ENCODE measurements at regions not wholly inside any gene's neighbourhood (a gene's known extent, or its start where the extent isn't known, plus 50 kb on each side); places are given as distances from the start of the nearest gene placed in this dataset.

- H3K27me3 ChIP-seq: peaks cover 12 to 65% (median 30%) of the 10 kb centered on the region in 9 donors
- H3K36me3 ChIP-seq: no peaks in the 10 kb centered on the region
- H3K9me3 ChIP-seq: no peaks in the 10 kb centered on the region
- no peak overlapping the region for H3K4me3 ChIP-seq
- 70 to 75% (median 73%) methylated on average over 24 to 26 of the region's 26 CpGs for WGBS, 4 donors
- no peak for TF ChIP-seq POLR2A (IDR thresholded peaks at IDR 0.05)
- TF ChIP-seq, protein P1, sequence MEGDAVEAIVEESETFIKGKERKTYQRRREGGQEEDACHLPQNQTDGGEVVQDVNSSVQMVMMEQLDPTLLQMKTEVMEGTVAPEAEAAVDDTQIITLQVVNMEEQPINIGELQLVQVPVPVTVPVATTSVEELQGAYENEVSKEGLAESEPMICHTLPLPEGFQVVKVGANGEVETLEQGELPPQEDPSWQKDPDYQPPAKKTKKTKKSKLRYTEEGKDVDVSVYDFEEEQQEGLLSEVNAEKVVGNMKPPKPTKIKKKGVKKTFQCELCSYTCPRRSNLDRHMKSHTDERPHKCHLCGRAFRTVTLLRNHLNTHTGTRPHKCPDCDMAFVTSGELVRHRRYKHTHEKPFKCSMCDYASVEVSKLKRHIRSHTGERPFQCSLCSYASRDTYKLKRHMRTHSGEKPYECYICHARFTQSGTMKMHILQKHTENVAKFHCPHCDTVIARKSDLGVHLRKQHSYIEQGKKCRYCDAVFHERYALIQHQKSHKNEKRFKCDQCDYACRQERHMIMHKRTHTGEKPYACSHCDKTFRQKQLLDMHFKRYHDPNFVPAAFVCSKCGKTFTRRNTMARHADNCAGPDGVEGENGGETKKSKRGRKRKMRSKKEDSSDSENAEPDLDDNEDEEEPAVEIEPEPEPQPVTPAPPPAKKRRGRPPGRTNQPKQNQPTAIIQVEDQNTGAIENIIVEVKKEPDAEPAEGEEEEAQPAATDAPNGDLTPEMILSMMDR (IDR thresholded peaks at IDR 0.05): no peak
- ATAC-seq: no peak
- peaks cover 0 to 19% (median 4%) of the 10 kb centered on the region in 12 donors for H3K4me1 ChIP-seq
- H3K27ac ChIP-seq: no peak overlapping the region
- peak in 3 of 5 donors; percentile 4 to 56 (median 16) for DNase-seq
- intact Hi-C loops (cut with DNase I): no loop called here
These were observed 61.2 kb upstream of the BHLHE23 start for GRCh38 chr20:63067721-63068560.

- H3K27ac ChIP-seq: no peak overlapping the region
- H3K9me3 ChIP-seq: no peaks in the 10 kb centered on the region
- no peak for TF ChIP-seq POLR2A (IDR thresholded peaks at IDR 0.05)
- TF ChIP-seq, protein P1 (IDR thresholded peaks at IDR 0.05): no peak
- no peak overlapping the region for H3K4me3 ChIP-seq
- intact Hi-C loops (cut with DNase I): no loop called here
- H3K4me1 ChIP-seq: peaks cover 0 to 18% (median 4%) of the 10 kb centered on the region in 12 donors
- peaks cover 6 to 65% (median 23%) of the 10 kb centered on the region in 9 donors for H3K27me3 ChIP-seq
- H3K36me3 ChIP-seq: no peaks in the 10 kb centered on the region
- WGBS, 4 donors: 67 to 75% (median 70%) methylated on average over 11 to 12 of the region's 12 CpGs
- ATAC-seq (no peak), DNase-seq (peak in 3 of 5 donors; percentile 12 to 46 (median 13))
These were observed 60.5 kb upstream of the BHLHE23 start for GRCh38 chr20:63067266-63067635.

DNA sequence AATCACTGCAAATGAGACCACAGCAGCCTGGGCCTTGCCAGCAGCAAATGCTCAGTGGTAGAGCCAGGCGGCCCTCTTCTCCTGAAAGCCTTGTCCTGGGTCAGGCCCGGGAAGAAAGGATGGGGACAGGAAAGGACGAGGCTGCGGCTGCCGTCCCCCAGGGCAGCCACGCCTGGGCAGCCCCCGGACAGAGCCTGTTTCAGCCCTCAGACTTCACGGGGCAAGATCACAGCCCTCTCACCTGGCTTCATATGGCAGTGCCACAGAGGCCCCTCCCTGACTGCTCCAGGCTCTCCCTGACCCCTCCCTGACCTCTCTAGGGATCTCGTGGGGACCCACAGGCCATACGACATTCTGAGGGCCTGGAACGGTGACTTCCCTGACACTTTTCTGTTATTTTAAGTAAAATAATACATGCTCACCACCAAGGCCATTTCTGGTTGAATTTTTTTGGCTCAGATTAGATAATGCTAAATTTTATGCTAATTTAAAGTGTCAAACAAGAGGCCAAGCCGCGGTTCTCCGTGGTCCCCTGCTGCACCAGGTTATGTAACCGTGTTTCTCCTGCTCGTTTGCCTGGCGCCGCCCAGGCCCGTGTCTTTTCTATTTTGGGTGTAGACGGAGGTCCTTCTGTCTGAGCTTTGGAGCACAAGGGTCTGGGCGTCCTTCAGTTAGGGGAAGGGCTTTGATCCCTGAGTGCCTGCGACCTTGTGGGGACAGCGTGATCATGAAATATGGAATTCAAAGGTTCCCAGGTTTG lies 59.9 kb upstream of the BHLHE23 start:
- no peaks in the 10 kb centered on the region for H3K36me3 ChIP-seq
- DNase-seq (peak in 2 of 5 donors; percentile 13 to 26), ATAC-seq (no peak)
- peaks cover 5 to 61% (median 20%) of the 10 kb centered on the region in 9 donors for H3K27me3 ChIP-seq
- H3K9me3 ChIP-seq: no peaks in the 10 kb centered on the region
- 62 to 64% (median 63%) methylated on average over 15 to 23 of the region's 23 CpGs for WGBS, 4 donors
- H3K4me1 ChIP-seq: peaks cover 0 to 13% (median 4%) of the 10 kb centered on the region in 12 donors
- no peak overlapping the region for H3K4me3 ChIP-seq
- TF ChIP-seq, protein P1 (IDR thresholded peaks at IDR 0.05): no peak
- no peak for TF ChIP-seq POLR2A (IDR thresholded peaks at IDR 0.05)
- intact Hi-C loops (cut with DNase I): no loop called here
- no peak overlapping the region for H3K27ac ChIP-seq

GRCh38 chr20:63065911-63066310 lies 59.1 kb upstream of the BHLHE23 start:
- intact Hi-C loops (cut with DNase I): no loop called here
- Histone ChIP-seq H3K4me1 (peaks cover 0 to 13% (median 4%) of the 10 kb centered on the region in 12 donors), H3K9me3 (no peaks in the 10 kb centered on the region), H3K27me3 (peaks cover 2 to 54% (median 14%) of the 10 kb centered on the region in 9 donors), H3K4me3 (no peak overlapping the region), H3K27ac (no peak overlapping the region), H3K36me3 (no peaks in the 10 kb centered on the region)
- TF ChIP-seq POLR2A (IDR thresholded peaks at IDR 0.05): no peak
- TF ChIP-seq, protein P1 (IDR thresholded peaks at IDR 0.05): no peak
- DNase-seq (peak in 2 of 5 donors; percentile 12 to 14), ATAC-seq (no peak)
- 78 to 83% (median 79%) methylated on average over 16 of the region's 16 CpGs for WGBS, 4 donors
